ENCODE measurements at regions not wholly inside any gene's neighbourhood (a gene's known extent, or its start where the extent isn't known, plus 50 kb on each side); places are given as distances from the start of the nearest gene placed in this dataset.

DNA sequence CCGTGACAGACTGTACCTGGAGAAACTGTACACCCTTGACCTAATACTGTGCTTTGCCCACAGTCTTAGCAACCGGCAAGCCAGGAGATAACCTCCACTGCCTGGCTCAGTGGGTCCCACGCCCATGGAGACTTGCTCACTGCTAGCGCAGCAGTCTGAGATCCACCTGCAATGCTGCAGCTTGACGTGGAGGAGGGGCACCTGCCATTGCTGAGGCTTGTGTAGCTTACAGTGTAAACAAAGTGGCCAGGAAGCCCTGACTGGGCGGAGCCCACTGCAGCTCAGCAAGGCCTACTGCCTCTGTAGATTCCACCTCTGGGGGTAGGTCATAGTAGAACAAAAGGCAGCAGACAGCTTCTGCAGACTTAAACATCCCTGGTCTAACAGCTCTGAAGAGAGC lies 189.3 kb downstream of the EDEM1 start (continued):
- no peak for TF ChIP-seq FUBP1 (CRISPR knock-in tag; IDR thresholded peaks at IDR 0.05; ENCODE audit: borderline replicate concordance)
- TF ChIP-seq STAT5B (CRISPR knock-in tag; IDR thresholded peaks at IDR 0.05), result no peak
- TF ChIP-seq KDM3A (CRISPR knock-in tag; IDR thresholded peaks at IDR 0.05; ENCODE audit: low read depth), result peak; percentile 34; the same call in 1 of the 2 replicates
- TF ChIP-seq ZNF143 (CRISPR knock-in tag; IDR thresholded peaks at IDR 0.05), result no peak
- no peak for TF ChIP-seq MTA1 (CRISPR knock-in tag; IDR thresholded peaks at IDR 0.05; ENCODE audit: borderline replicate concordance)
- TF ChIP-seq ZNF101 (CRISPR knock-in tag; IDR thresholded peaks at IDR 0.05; ENCODE audit: borderline replicate concordance, low read depth), result no peak
- no peak for TF ChIP-seq ZNF296 (CRISPR knock-in tag; conservative IDR thresholded peaks at IDR 0.05)
- no peak for TF ChIP-seq ZNF788 (CRISPR knock-in tag; IDR thresholded peaks at IDR 0.05; ENCODE audit: borderline replicate concordance)
- no peak for TF ChIP-seq NFATC3 (CRISPR knock-in tag; IDR thresholded peaks at IDR 0.05)
- TF ChIP-seq ZNF737 (CRISPR knock-in tag; IDR thresholded peaks at IDR 0.05; ENCODE audit: borderline replicate concordance), result no peak
- no peak for TF ChIP-seq CREM (IDR thresholded peaks at IDR 0.05)
- no peak for TF ChIP-seq CREM (CRISPR knock-in tag; IDR thresholded peaks at IDR 0.05)
- peak; percentile 60; the same call in 1 of the 2 replicates for TF ChIP-seq SOX5 (CRISPR knock-in tag; IDR thresholded peaks at IDR 0.05; ENCODE audit: borderline replicate concordance)
- no peak for TF ChIP-seq ZNF138 (CRISPR knock-in tag; IDR thresholded peaks at IDR 0.05; ENCODE audit: low read depth)
- TF ChIP-seq MIXL1 (CRISPR knock-in tag; IDR thresholded peaks at IDR 0.05), result no peak
- TF ChIP-seq LRRFIP1 (CRISPR knock-in tag; conservative IDR thresholded peaks at IDR 0.05), result no peak
- TF ChIP-seq HMG20A (CRISPR knock-in tag; IDR thresholded peaks at IDR 0.05; ENCODE audit: borderline replicate concordance), result no peak
- TF ChIP-seq, protein P1, sequence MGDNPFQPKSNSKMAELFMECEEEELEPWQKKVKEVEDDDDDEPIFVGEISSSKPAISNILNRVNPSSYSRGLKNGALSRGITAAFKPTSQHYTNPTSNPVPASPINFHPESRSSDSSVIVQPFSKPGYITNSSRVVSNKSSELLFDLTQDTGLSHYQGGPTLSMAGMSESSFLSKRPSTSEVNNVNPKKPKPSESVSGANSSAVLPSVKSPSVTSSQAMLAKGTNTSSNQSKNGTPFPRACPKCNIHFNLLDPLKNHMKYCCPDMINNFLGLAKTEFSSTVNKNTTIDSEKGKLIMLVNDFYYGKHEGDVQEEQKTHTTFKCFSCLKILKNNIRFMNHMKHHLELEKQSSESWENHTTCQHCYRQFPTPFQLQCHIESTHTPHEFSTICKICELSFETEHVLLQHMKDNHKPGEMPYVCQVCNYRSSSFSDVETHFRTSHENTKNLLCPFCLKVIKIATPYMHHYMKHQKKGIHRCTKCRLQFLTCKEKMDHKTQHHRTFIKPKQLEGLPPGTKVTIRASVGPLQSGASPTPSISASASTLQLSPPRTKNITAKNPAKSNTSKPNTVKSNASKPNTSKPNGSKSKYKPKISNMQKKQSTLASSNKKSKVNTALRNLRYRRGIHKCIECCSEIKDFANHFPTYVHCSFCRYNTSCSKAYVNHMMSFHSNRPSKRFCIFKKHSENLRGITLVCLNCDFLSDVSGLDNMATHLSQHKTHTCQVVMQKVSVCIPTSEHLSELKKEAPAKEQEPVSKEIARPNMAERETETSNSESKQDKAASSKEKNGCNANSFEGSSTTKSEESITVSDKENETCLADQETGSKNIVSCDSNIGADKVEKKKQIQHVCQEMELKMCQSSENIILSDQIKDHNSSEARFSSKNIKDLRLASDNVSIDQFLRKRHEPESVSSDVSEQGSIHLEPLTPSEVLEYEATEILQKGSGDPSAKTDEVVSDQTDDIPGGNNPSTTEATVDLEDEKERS (CRISPR knock-in tag; IDR thresholded peaks at IDR 0.05), result no peak
- no peak for TF ChIP-seq TAF1 (CRISPR knock-in tag; IDR thresholded peaks at IDR 0.05)
- TF ChIP-seq ZNF354B (CRISPR knock-in tag; IDR thresholded peaks at IDR 0.05), result no peak
- TF ChIP-seq ZNF670 (CRISPR knock-in tag; IDR thresholded peaks at IDR 0.05; ENCODE audit: borderline replicate concordance), result no peak
- peak; percentile 36; the same call in 1 of the 2 replicates for TF ChIP-seq ELF1 (CRISPR knock-in tag; IDR thresholded peaks at IDR 0.05)
- no peak for TF ChIP-seq ZNF256 (CRISPR knock-in tag; conservative IDR thresholded peaks at IDR 0.05)
- TF ChIP-seq FOXP1 (IDR thresholded peaks at IDR 0.05), result no peak
- peak; percentile 76 for TF ChIP-seq FOXP1 (CRISPR knock-in tag; IDR thresholded peaks at IDR 0.05)
- TF ChIP-seq ZNF160 (CRISPR knock-in tag; IDR thresholded peaks at IDR 0.05), result no peak
- TF ChIP-seq ATF7 (IDR thresholded peaks at IDR 0.05), result no peak
- no peak for TF ChIP-seq ATF7 (CRISPR knock-in tag; IDR thresholded peaks at IDR 0.05)
- 0 out of 2 replicates have a peak, but pooled peaks have one; percentile 27 for TF ChIP-seq IRF2 (CRISPR knock-in tag; IDR thresholded peaks at IDR 0.05)
